ENCODE measurements at regions not wholly inside any gene's neighbourhood (a gene's known extent, or its start where the extent isn't known, plus 50 kb on each side); places are given as distances from the start of the nearest gene placed in this dataset.
"Not testable (repeated sequence)": the region's sequence is repeated elsewhere in the genome, so short reads cannot be mapped to it uniquely, and the experiment has no call there.

GRCh38 chr6:81344026-81344425 lies 408.5 kb downstream of the TENT5A start:
- not testable (repeated sequence) for H3K27me3 Mint-ChIP-seq, H3K4me3 Mint-ChIP-seq, DNase-seq

GRCh38 chr6:81340946-81341345 lies 411.5 kb downstream of the TENT5A start:
- Mint-ChIP-seq H3K9me3 (peaks cover 8% of the 10 kb centered on the region), H3K4me3 (no peak overlapping the region), H3K4me1 (ENCODE audit: low read depth) (no peaks in the 10 kb centered on the region), H3K27ac (no peak overlapping the region), H3K27me3 (no peaks in the 10 kb centered on the region), H3K36me3 (ENCODE audit: low read depth) (no peaks in the 10 kb centered on the region)
- DNase-seq, result no peak

More at GRCh38 chr6:81344026-81344425, 408.5 kb downstream of the TENT5A start:
- not testable (repeated sequence) for H3K27ac Mint-ChIP-seq; H3K4me1 Mint-ChIP-seq (ENCODE audit: low read depth); H3K36me3 Mint-ChIP-seq (ENCODE audit: low read depth); H3K9me3 Mint-ChIP-seq

- H3K36me3 Mint-ChIP-seq (ENCODE audit: low read depth), result no peaks in the 10 kb centered on the region
- no peak overlapping the region for H3K4me3 Mint-ChIP-seq
- peaks cover 2% of the 10 kb centered on the region for H3K9me3 Mint-ChIP-seq
- H3K4me1 Mint-ChIP-seq (ENCODE audit: low read depth), result no peaks in the 10 kb centered on the region
- no peak for DNase-seq
- H3K27me3 Mint-ChIP-seq, result no peaks in the 10 kb centered on the region
- no peak overlapping the region for H3K27ac Mint-ChIP-seq
Observed at GRCh38 chr6:81331526-81331925, 421.0 kb downstream of the TENT5A start.

- Mint-ChIP-seq H3K4me1 (ENCODE audit: low read depth) (no peaks in the 10 kb centered on the region), H3K36me3 (ENCODE audit: low read depth) (no peaks in the 10 kb centered on the region), H3K9me3 (no peaks in the 10 kb centered on the region), H3K4me3 (no peak overlapping the region), H3K27ac (no peak overlapping the region), H3K27me3 (no peaks in the 10 kb centered on the region)
- no peak for DNase-seq
Observed at GRCh38 chr6:81328700-81329099, 423.8 kb downstream of the TENT5A start.

GRCh38 chr6:81326881-81327561 lies 425.5 kb downstream of the TENT5A start:
- Mint-ChIP-seq H3K4me1 (ENCODE audit: low read depth) (no peaks in the 10 kb centered on the region), H3K27ac (no peak overlapping the region), H3K4me3 (no peak overlapping the region), H3K36me3 (ENCODE audit: low read depth) (no peaks in the 10 kb centered on the region), H3K9me3 (no peaks in the 10 kb centered on the region), H3K27me3 (no peaks in the 10 kb centered on the region)
- no peak for DNase-seq

- no peak for DNase-seq
- no peaks in the 10 kb centered on the region for H3K36me3 Mint-ChIP-seq (ENCODE audit: low read depth)
- H3K4me1 Mint-ChIP-seq (ENCODE audit: low read depth), result no peaks in the 10 kb centered on the region
- H3K27me3 Mint-ChIP-seq, result no peaks in the 10 kb centered on the region
- peaks cover 15% of the 10 kb centered on the region for H3K9me3 Mint-ChIP-seq
- no peak overlapping the region for H3K27ac Mint-ChIP-seq
- no peak overlapping the region for H3K4me3 Mint-ChIP-seq
Observed at GRCh38 chr6:81309811-81310210, 442.7 kb downstream of the TENT5A start.

- no peak for DNase-seq
- no peak overlapping the region for H3K27ac Mint-ChIP-seq
- H3K36me3 Mint-ChIP-seq (ENCODE audit: low read depth), result no peaks in the 10 kb centered on the region
- peaks cover 14% of the 10 kb centered on the region for H3K9me3 Mint-ChIP-seq
- H3K27me3 Mint-ChIP-seq, result no peaks in the 10 kb centered on the region
- no peaks in the 10 kb centered on the region for H3K4me1 Mint-ChIP-seq (ENCODE audit: low read depth)
- no peak overlapping the region for H3K4me3 Mint-ChIP-seq
Observed at GRCh38 chr6:81308577-81309279, 443.8 kb downstream of the TENT5A start.

- Mint-ChIP-seq H3K4me3 (no peak overlapping the region), H3K36me3 (ENCODE audit: low read depth) (no peaks in the 10 kb centered on the region), H3K27me3 (no peaks in the 10 kb centered on the region), H3K4me1 (ENCODE audit: low read depth) (no peaks in the 10 kb centered on the region), H3K27ac (no peak overlapping the region), H3K9me3 (peaks cover 6% of the 10 kb centered on the region)
- DNase-seq, result no peak
Observed at GRCh38 chr6:81307651-81308214, 444.7 kb downstream of the TENT5A start.

GRCh38 chr6:81304466-81304865 lies 448.0 kb downstream of the TENT5A start:
- no peaks in the 10 kb centered on the region for H3K4me1 Mint-ChIP-seq (ENCODE audit: low read depth)
- no peak overlapping the region for H3K4me3 Mint-ChIP-seq
- H3K9me3 Mint-ChIP-seq, result peaks cover 2% of the 10 kb centered on the region
- no peaks in the 10 kb centered on the region for H3K27me3 Mint-ChIP-seq
- H3K36me3 Mint-ChIP-seq (ENCODE audit: low read depth), result no peaks in the 10 kb centered on the region
- no peak for DNase-seq
- no peak overlapping the region for H3K27ac Mint-ChIP-seq

- no peaks in the 10 kb centered on the region for H3K27me3 Mint-ChIP-seq
- no peaks in the 10 kb centered on the region for H3K36me3 Mint-ChIP-seq (ENCODE audit: low read depth)
- no peak overlapping the region for H3K27ac Mint-ChIP-seq
- DNase-seq, result no peak
- peaks cover 2% of the 10 kb centered on the region for H3K9me3 Mint-ChIP-seq
- H3K4me3 Mint-ChIP-seq, result no peak overlapping the region
- H3K4me1 Mint-ChIP-seq (ENCODE audit: low read depth), result no peaks in the 10 kb centered on the region
Observed at GRCh38 chr6:81300961-81301360, 451.5 kb downstream of the TENT5A start.

- Mint-ChIP-seq H3K4me1 (ENCODE audit: low read depth) (no peaks in the 10 kb centered on the region), H3K9me3 (peaks cover 2% of the 10 kb centered on the region), H3K27me3 (no peaks in the 10 kb centered on the region)
Observed at GRCh38 chr6:81298751-81299150, 453.7 kb downstream of the TENT5A start.

GRCh38 chr6:81295310-81295709 lies 457.2 kb downstream of the TENT5A start:
- Mint-ChIP-seq H3K27me3 (no peaks in the 10 kb centered on the region), H3K9me3 (no peaks in the 10 kb centered on the region), H3K4me3 (no peak overlapping the region), H3K36me3 (ENCODE audit: low read depth) (no peaks in the 10 kb centered on the region), H3K27ac (no peak overlapping the region), H3K4me1 (ENCODE audit: low read depth) (no peaks in the 10 kb centered on the region)
- DNase-seq, result no peak

More at GRCh38 chr6:81298751-81299150, 453.7 kb downstream of the TENT5A start:
- Mint-ChIP-seq H3K27ac (no peak overlapping the region), H3K36me3 (ENCODE audit: low read depth) (no peaks in the 10 kb centered on the region), H3K4me3 (no peak overlapping the region)
- DNase-seq, result no peak

- no peaks in the 10 kb centered on the region for H3K9me3 Mint-ChIP-seq
- no peak overlapping the region for H3K27ac Mint-ChIP-seq
- no peaks in the 10 kb centered on the region for H3K36me3 Mint-ChIP-seq (ENCODE audit: low read depth)
- H3K27me3 Mint-ChIP-seq, result no peaks in the 10 kb centered on the region
- no peaks in the 10 kb centered on the region for H3K4me1 Mint-ChIP-seq (ENCODE audit: low read depth)
- DNase-seq, result no peak
- H3K4me3 Mint-ChIP-seq, result no peak overlapping the region
Observed at GRCh38 chr6:81293896-81294295, 458.6 kb downstream of the TENT5A start.

GRCh38 chr6:81289229-81289628 lies 463.3 kb downstream of the TENT5A start:
- Mint-ChIP-seq H3K4me1 (ENCODE audit: low read depth) (no peaks in the 10 kb centered on the region), H3K4me3 (no peak overlapping the region), H3K9me3 (no peaks in the 10 kb centered on the region), H3K27ac (no peak overlapping the region), H3K36me3 (ENCODE audit: low read depth) (no peaks in the 10 kb centered on the region), H3K27me3 (no peaks in the 10 kb centered on the region)
- DNase-seq, result no peak

GRCh38 chr6:81265106-81265505 lies 487.4 kb downstream of the TENT5A start:
- Mint-ChIP-seq H3K4me1 (ENCODE audit: low read depth) (no peaks in the 10 kb centered on the region), H3K27me3 (no peaks in the 10 kb centered on the region), H3K36me3 (ENCODE audit: low read depth) (no peaks in the 10 kb centered on the region), H3K4me3 (no peak overlapping the region), H3K9me3 (peaks cover 8% of the 10 kb centered on the region), H3K27ac (no peak overlapping the region)
- DNase-seq, result no peak

Measured in activated T-cell treated with anti-CD3 and anti-CD28 coated beads, Interleukin-2, amount 50 U/mL, for 24 hours (primary cell).